Tibial artery (tissue), 4 donors: ENCODE measurements at regions not wholly inside any gene's neighbourhood (a gene's known extent, or its start where the extent isn't known, plus 50 kb on each side); places are given as distances from the start of the nearest gene placed in this dataset.

Source experiments
- DNase-seq, 2 donors: peaks; one replicate each; pipeline ENCODE4 v3.0.0-alpha.2; 2019
- H3K27ac ChIP-seq, 2 donors: fragments of 200-600 bp; sonication (generic) in 1 of 2; 1 replicate in 1 of 2; 2 replicates in 1 of 2; pipeline ENCODE4 v1.5.1; 2018 to 2019; ENCODE audit warnings: mild to moderate bottlenecking in 1 of 2
- H3K27me3 ChIP-seq, 2 donors: fragments of 200-600 bp; sonication (generic) in 1 of 2; one replicate each; pipeline versions ENCODE4 v1.5.1 to v1.6.0; 2016 to 2019
- H3K36me3 ChIP-seq, 3 donors: fragments of 200-600 bp; sonication (generic) in 2 of 3; one replicate each; pipeline ENCODE4 v1.5.1; 2016 to 2019; ENCODE audit warnings: mild to moderate bottlenecking in 2 of 3
- H3K4me1 ChIP-seq, 4 donors: fragments of 200-600 bp; sonication (generic) in 2 of 4; 1 replicate in 3 of 4; 2 replicates in 1 of 4; pipeline ENCODE4 v1.5.1; 2016 to 2019
- H3K4me3 ChIP-seq, 2 donors: fragments of 200-600 bp; sonication (generic) in 1 of 2; 1 replicate in 1 of 2; 2 replicates in 1 of 2; pipeline ENCODE4 v1.5.1; 2018 to 2019; ENCODE audit warnings: mild to moderate bottlenecking in 2 of 2
- H3K9me3 ChIP-seq, 3 donors: fragments of 200-600 bp; sonication (generic) in 1 of 3; one replicate each; pipeline ENCODE4 v1.5.1; 2016 to 2019
- intact Hi-C: fragments of 100-400 bp; cut with DNase I; formaldehyde crosslinking; loops from one replicate; pipeline ENCODE4 v1.15.0; 2023; ENCODE audit warnings: low total_unique reads
- TF ChIP-seq, protein P1 (sequence below), 2 experiments: fragments of 200-600 bp in 1 of 2; fragments of 450-650 bp in 1 of 2; IDR thresholded peaks; one replicate each; pipeline ENCODE4 v1.5.1; 2017 to 2019; ENCODE audit warnings: antibody characterized with exemption in 2 of 2, mild to moderate bottlenecking in 1 of 2, moderate library complexity in 1 of 2

DNA sequence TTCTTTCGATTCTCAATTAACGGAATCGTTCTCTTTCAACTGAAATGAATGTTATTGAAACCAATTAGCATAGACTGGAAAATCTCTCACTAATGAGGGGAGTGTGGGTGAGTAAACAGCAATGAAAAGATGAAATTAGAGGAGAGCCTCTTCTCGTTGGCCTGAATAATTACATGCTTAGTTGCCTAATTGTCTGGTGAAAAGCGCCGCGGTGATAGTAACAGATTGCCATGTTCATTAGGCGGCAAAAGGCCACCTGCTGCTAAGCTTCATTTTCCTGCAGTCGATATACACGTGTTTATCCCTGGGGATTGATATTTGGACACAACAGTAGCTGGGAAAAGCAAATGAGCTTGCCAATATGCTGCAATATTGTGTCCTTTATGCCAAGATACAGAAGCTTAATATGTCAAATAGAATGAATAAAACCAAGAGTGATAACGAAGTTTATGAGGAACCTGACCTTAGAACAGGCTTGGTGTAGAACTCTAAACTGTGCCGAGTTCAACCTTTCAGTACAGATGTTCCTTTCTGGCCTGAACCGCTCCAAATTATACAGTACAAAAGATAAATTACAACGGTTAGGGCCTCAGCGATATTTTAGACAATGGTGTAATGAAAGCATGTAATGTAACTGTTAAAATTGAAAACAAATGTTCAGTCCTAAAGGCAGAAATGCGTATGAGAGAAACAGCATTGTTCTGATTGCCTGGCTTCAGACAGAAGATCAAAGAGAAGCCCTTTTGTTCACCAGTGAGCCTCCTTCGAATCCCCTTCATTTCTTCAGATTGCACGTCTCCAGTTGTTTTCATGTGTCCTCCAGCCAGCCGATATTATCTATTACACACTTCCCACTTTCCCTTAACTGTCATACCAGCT lies 185.2 kb downstream of the SHOX2 start:
- H3K27ac ChIP-seq = no peak overlapping the region
- H3K9me3 ChIP-seq = no peaks in the 10 kb centered on the region
- DNase-seq = no peak
- TF ChIP-seq, protein P1, sequence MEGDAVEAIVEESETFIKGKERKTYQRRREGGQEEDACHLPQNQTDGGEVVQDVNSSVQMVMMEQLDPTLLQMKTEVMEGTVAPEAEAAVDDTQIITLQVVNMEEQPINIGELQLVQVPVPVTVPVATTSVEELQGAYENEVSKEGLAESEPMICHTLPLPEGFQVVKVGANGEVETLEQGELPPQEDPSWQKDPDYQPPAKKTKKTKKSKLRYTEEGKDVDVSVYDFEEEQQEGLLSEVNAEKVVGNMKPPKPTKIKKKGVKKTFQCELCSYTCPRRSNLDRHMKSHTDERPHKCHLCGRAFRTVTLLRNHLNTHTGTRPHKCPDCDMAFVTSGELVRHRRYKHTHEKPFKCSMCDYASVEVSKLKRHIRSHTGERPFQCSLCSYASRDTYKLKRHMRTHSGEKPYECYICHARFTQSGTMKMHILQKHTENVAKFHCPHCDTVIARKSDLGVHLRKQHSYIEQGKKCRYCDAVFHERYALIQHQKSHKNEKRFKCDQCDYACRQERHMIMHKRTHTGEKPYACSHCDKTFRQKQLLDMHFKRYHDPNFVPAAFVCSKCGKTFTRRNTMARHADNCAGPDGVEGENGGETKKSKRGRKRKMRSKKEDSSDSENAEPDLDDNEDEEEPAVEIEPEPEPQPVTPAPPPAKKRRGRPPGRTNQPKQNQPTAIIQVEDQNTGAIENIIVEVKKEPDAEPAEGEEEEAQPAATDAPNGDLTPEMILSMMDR (IDR thresholded peaks at IDR 0.05) = no peak
- intact Hi-C loops = no loop called here
- no peak overlapping the region for H3K4me3 ChIP-seq
- no peaks in the 10 kb centered on the region for H3K27me3 ChIP-seq
- H3K36me3 ChIP-seq = no peaks in the 10 kb centered on the region
- no peaks in the 10 kb centered on the region for H3K4me1 ChIP-seq

DNA sequence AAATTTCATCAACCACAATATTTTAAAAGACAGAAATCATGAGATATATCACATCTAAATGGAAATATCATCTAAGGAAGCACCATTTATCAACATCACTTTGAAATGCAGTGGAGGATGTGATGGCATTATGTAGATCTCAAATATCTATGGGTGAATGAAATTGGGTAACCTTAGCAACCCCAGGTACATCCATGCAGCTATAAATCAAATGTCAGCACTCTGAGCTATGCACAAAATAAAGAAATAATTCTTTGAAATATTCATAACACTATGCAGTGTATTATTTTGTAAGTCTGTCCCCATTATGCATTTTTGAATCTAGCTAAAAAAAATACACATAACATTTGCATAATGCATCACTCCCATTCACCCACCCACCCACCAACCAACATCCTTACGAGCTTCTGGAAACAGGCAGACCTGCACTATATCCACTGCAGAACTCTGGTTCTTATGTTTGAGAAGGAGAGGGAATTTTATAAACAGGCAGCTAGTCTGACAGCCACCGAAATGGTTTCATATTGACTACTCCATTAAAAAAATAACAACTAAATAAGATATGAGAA lies 186.8 kb downstream of the SHOX2 start:
- Histone ChIP-seq H3K4me1 (no peaks in the 10 kb centered on the region), H3K9me3 (no peaks in the 10 kb centered on the region), H3K27me3 (no peaks in the 10 kb centered on the region), H3K4me3 (no peak overlapping the region), H3K36me3 (no peaks in the 10 kb centered on the region), H3K27ac (no peak overlapping the region)
- TF ChIP-seq, protein P1 (IDR thresholded peaks at IDR 0.05) = no peak
- intact Hi-C loops = no loop called here
- no peak for DNase-seq

DNA sequence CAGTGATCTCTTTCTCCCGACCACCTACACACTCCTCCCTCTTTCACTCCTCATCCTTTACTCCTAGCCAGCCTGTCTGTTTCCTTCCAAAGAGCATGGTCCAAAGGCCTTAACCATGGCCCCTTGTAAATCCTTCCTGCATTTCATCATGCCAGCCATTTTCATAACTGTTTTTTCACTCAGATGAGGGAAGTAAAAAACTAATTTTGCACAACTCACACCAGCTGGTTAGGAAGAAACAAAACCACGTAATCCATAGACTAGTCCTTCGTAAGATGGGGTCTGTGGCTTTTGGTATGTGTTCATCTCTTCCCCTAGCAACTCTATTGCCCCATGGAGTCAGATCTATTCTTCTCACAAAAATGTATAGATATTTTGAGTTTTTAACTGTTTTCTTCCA lies 187.8 kb downstream of the SHOX2 start:
- Histone ChIP-seq H3K9me3 (no peaks in the 10 kb centered on the region), H3K27me3 (no peaks in the 10 kb centered on the region), H3K4me1 (no peaks in the 10 kb centered on the region), H3K36me3 (no peaks in the 10 kb centered on the region), H3K27ac (no peak overlapping the region), H3K4me3 (no peak overlapping the region)
- TF ChIP-seq, protein P1 (IDR thresholded peaks at IDR 0.05) = no peak
- intact Hi-C loops = no loop called here
- no peak for DNase-seq

DNA sequence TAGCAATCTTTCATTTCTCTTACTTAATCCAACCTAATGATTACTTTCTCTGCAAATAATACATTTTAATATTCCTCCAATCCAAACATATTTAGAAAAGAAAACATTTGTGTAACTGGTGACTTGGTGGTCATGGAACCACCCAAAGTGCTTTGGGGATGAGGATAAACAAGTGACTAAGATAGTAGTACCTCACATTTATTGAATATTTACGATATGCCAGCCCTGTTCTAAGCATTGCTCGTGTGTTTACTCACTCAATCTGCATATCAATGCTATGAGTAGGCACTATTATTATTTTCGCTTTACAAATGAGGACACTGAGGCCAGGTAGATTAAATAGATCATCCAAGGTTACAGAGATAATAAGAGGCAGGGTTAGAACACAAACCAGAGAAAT lies 189.5 kb downstream of the SHOX2 start:
- DNase-seq = no peak
- no peaks in the 10 kb centered on the region for H3K36me3 ChIP-seq
- intact Hi-C loops = no loop called here
- no peak overlapping the region for H3K27ac ChIP-seq
- no peaks in the 10 kb centered on the region for H3K27me3 ChIP-seq
- TF ChIP-seq, protein P1 (IDR thresholded peaks at IDR 0.05) = no peak
- H3K9me3 ChIP-seq = no peaks in the 10 kb centered on the region
- H3K4me1 ChIP-seq = no peaks in the 10 kb centered on the region
- no peak overlapping the region for H3K4me3 ChIP-seq

DNA sequence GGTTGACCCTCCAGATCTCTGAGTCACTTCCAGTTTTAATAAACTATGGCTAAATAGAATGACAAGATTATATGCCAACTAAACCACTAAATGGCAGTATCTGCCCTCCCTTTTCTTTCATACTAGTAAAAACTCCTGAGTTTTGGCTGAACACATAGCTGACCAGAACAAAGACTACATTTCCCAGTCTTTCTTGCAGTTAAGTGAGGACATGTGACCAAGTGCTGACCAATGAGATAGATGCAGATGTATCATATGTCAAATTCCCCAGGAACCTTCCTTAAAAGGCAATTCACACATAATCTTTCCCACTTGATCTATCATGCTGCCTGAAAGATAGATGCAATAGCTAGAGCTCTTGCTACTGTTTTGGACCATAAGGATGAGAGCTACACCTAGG lies 191.3 kb downstream of the SHOX2 start:
- no peak overlapping the region for H3K4me3 ChIP-seq
- DNase-seq = no peak
- H3K27me3 ChIP-seq = no peaks in the 10 kb centered on the region
- TF ChIP-seq, protein P1 (IDR thresholded peaks at IDR 0.05) = no peak
- no peaks in the 10 kb centered on the region for H3K9me3 ChIP-seq
- H3K27ac ChIP-seq = no peak overlapping the region
- intact Hi-C loops = no loop called here
- no peaks in the 10 kb centered on the region for H3K36me3 ChIP-seq
- H3K4me1 ChIP-seq = no peaks in the 10 kb centered on the region
